Activated CD8-positive, alpha-beta T cell treated with anti-CD3 and anti-CD28 coated beads, Interleukin-2, amount 10 ng/mL, durations not matched to agents 7 days and 5 days (primary cell): ENCODE measurements at regions not wholly inside any gene's neighbourhood (a gene's known extent, or its start where the extent isn't known, plus 50 kb on each side); places are given as distances from the start of the nearest gene placed in this dataset.

Experiments
- ATAC-seq: fragments of 150-1000 bp; cut with Tn5 transposase; one replicate; pipeline ENCODE4 v1.10.0; 2021; ENCODE audit warnings: moderate library complexity
- CTCF ChIA-PET: fragments of 350-600 bp; sonication (Branson Sonifier 250); formaldehyde crosslinking; loops from one replicate; lab custom pipeline; 2021; ENCODE audit warnings: antibody characterized with exemption; lab: Charles Lee
- POLR2A ChIA-PET: fragments of 350-600 bp; sonication (Branson Sonifier 250); formaldehyde crosslinking; loops from one replicate; lab custom pipeline; 2021; ENCODE audit warnings: antibody characterized with exemption; lab: Charles Lee
- DNase-seq: peaks from one replicate; pipeline ENCODE4 v3.0.0-alpha.2; 2020
- H3K27ac Mint-ChIP-seq: one replicate; pipeline ENCODE4 v1.8.0; 2021; ENCODE audit warnings: mild to moderate bottlenecking, mixed read lengths
- H3K27me3 Mint-ChIP-seq: one replicate; pipeline ENCODE4 v1.8.0; 2021; ENCODE audit warnings: low read depth, mixed read lengths
- H3K36me3 Mint-ChIP-seq: one replicate; pipeline ENCODE4 v1.8.0; 2021; ENCODE audit warnings: low read depth, mixed read lengths
- H3K4me1 Mint-ChIP-seq: one replicate; pipeline ENCODE4 v1.8.0; 2021; ENCODE audit warnings: low read depth, mixed read lengths
- H3K4me3 Mint-ChIP-seq: one replicate; pipeline ENCODE4 v1.8.0; 2021; ENCODE audit warnings: mild to moderate bottlenecking, mixed read lengths
- H3K9me3 Mint-ChIP-seq: one replicate; pipeline ENCODE4 v1.8.0; 2022; ENCODE audit warnings: mixed read lengths; ENCODE audit not compliant: insufficient read depth

GRCh38 chr2:16064745-16065144 lies 124.4 kb downstream of the MYCN start:
- Mint-ChIP-seq H3K27ac (no peak overlapping the region), H3K9me3 (peaks cover 7% of the 10 kb centered on the region), H3K4me3 (no peak overlapping the region), H3K4me1 (no peaks in the 10 kb centered on the region), H3K36me3 (peaks cover 2% of the 10 kb centered on the region), H3K27me3 (no peaks in the 10 kb centered on the region)
- POLR2A ChIA-PET: no interaction called here
- no peak for ATAC-seq
- CTCF ChIA-PET: no interaction called here
- DNase-seq: no peak

- Mint-ChIP-seq H3K27ac (no peak overlapping the region), H3K4me1 (no peaks in the 10 kb centered on the region), H3K9me3 (peaks cover 7% of the 10 kb centered on the region), H3K27me3 (no peaks in the 10 kb centered on the region), H3K36me3 (peaks cover 2% of the 10 kb centered on the region), H3K4me3 (no peak overlapping the region)
- DNase-seq (no peak), ATAC-seq (no peak)
- ChIA-PET POLR2A (no interaction called here), CTCF (no interaction called here)
These were observed 123.7 kb downstream of the MYCN start for GRCh38 chr2:16063955-16064633.

GRCh38 chr2:16063251-16063850 lies 123.0 kb downstream of the MYCN start:
- H3K27me3 Mint-ChIP-seq: no peaks in the 10 kb centered on the region
- H3K9me3 Mint-ChIP-seq: peaks cover 7% of the 10 kb centered on the region
- ChIA-PET POLR2A (no interaction called here), CTCF (no interaction called here)
- H3K4me3 Mint-ChIP-seq: no peak overlapping the region
- no peaks in the 10 kb centered on the region for H3K4me1 Mint-ChIP-seq
- ATAC-seq (no peak), DNase-seq (no peak)
- no peak overlapping the region for H3K27ac Mint-ChIP-seq
- peaks cover 2% of the 10 kb centered on the region for H3K36me3 Mint-ChIP-seq

GRCh38 chr2:16062471-16063250 lies 122.3 kb downstream of the MYCN start:
- Mint-ChIP-seq H3K9me3 (peaks cover 7% of the 10 kb centered on the region), H3K36me3 (peaks cover 2% of the 10 kb centered on the region), H3K27ac (no peak overlapping the region), H3K4me3 (no peak overlapping the region), H3K27me3 (no peaks in the 10 kb centered on the region), H3K4me1 (no peaks in the 10 kb centered on the region)
- CTCF ChIA-PET: no interaction called here
- POLR2A ChIA-PET: no interaction called here
- ATAC-seq: no peak
- no peak for DNase-seq

- ATAC-seq: no peak
- CTCF ChIA-PET: no interaction called here
- no peaks in the 10 kb centered on the region for H3K27me3 Mint-ChIP-seq
These were observed 121.3 kb downstream of the MYCN start for GRCh38 chr2:16061441-16062217.

GRCh38 chr2:16060936-16061338 lies 120.6 kb downstream of the MYCN start:
- ChIA-PET POLR2A (no interaction called here), CTCF (no interaction called here)
- Mint-ChIP-seq H3K36me3 (peaks cover 2% of the 10 kb centered on the region), H3K9me3 (peaks cover 7% of the 10 kb centered on the region), H3K4me1 (no peaks in the 10 kb centered on the region), H3K27me3 (no peaks in the 10 kb centered on the region), H3K27ac (no peak overlapping the region), H3K4me3 (no peak overlapping the region)
- ATAC-seq (no peak), DNase-seq (no peak)

More at GRCh38 chr2:16061441-16062217, 121.3 kb downstream of the MYCN start:
- no peak overlapping the region for H3K4me3 Mint-ChIP-seq
- no peak overlapping the region for H3K27ac Mint-ChIP-seq
- peaks cover 7% of the 10 kb centered on the region for H3K9me3 Mint-ChIP-seq
- no peak for DNase-seq
- POLR2A ChIA-PET: no interaction called here
- H3K36me3 Mint-ChIP-seq: peaks cover 2% of the 10 kb centered on the region
- H3K4me1 Mint-ChIP-seq: no peaks in the 10 kb centered on the region

GRCh38 chr2:16060125-16060935 lies 120.0 kb downstream of the MYCN start:
- Mint-ChIP-seq H3K27me3 (no peaks in the 10 kb centered on the region), H3K4me3 (no peak overlapping the region), H3K9me3 (peaks cover 7% of the 10 kb centered on the region), H3K4me1 (no peaks in the 10 kb centered on the region), H3K27ac (no peak overlapping the region), H3K36me3 (peaks cover 2% of the 10 kb centered on the region)
- no peak for DNase-seq
- POLR2A ChIA-PET: no interaction called here
- CTCF ChIA-PET: no interaction called here
- ATAC-seq: no peak

- Mint-ChIP-seq H3K27me3 (no peaks in the 10 kb centered on the region), H3K4me3 (no peak overlapping the region), H3K4me1 (no peaks in the 10 kb centered on the region), H3K27ac (no peak overlapping the region), H3K36me3 (peaks cover 2% of the 10 kb centered on the region), H3K9me3 (peaks cover 7% of the 10 kb centered on the region)
- DNase-seq (no peak), ATAC-seq (no peak)
- ChIA-PET CTCF (no interaction called here), POLR2A (no interaction called here)
These were observed 119.2 kb downstream of the MYCN start for GRCh38 chr2:16059393-16060016.

GRCh38 chr2:16058747-16059358 lies 118.5 kb downstream of the MYCN start:
- Mint-ChIP-seq H3K4me3 (no peak overlapping the region), H3K27ac (no peak overlapping the region), H3K36me3 (peaks cover 1% of the 10 kb centered on the region), H3K9me3 (peaks cover 3% of the 10 kb centered on the region), H3K27me3 (no peaks in the 10 kb centered on the region), H3K4me1 (no peaks in the 10 kb centered on the region)
- no peak for ATAC-seq
- ChIA-PET POLR2A (no interaction called here), CTCF (no interaction called here)
- no peak for DNase-seq

GRCh38 chr2:16058256-16058655 lies 117.9 kb downstream of the MYCN start:
- ChIA-PET POLR2A (no interaction called here), CTCF (no interaction called here)
- H3K27me3 Mint-ChIP-seq: no peaks in the 10 kb centered on the region
- no peaks in the 10 kb centered on the region for H3K36me3 Mint-ChIP-seq
- no peak overlapping the region for H3K27ac Mint-ChIP-seq
- H3K4me3 Mint-ChIP-seq: no peak overlapping the region
- ATAC-seq: no peak
- H3K4me1 Mint-ChIP-seq: no peaks in the 10 kb centered on the region
- DNase-seq: no peak
- H3K9me3 Mint-ChIP-seq: no peaks in the 10 kb centered on the region

GRCh38 chr2:16057661-16058060 lies 117.3 kb downstream of the MYCN start:
- CTCF ChIA-PET: no interaction called here
- POLR2A ChIA-PET: no interaction called here
- Mint-ChIP-seq H3K36me3 (no peaks in the 10 kb centered on the region), H3K4me1 (no peaks in the 10 kb centered on the region), H3K9me3 (no peaks in the 10 kb centered on the region), H3K27me3 (no peaks in the 10 kb centered on the region), H3K27ac (no peak overlapping the region), H3K4me3 (no peak overlapping the region)
- ATAC-seq (no peak), DNase-seq (no peak)
